IMR-90 (cell line): ENCODE measurements at regions not wholly inside any gene's neighbourhood (a gene's known extent, or its start where the extent isn't known, plus 50 kb on each side); places are given as distances from the start of the nearest gene placed in this dataset.

ENCODE experiments used
- ATAC-seq: fragments of 200-7000 bp; cut with Tn5 transposase; 2 replicates; pipeline ENCODE4 v1.9.1; 2020; ENCODE audit warnings: low read depth, mild to moderate bottlenecking, moderate library complexity
- BruUV-seq: library from RNA; stranded (reverse); fragments of 400-500 nt; replicated peaks from 2 replicates; lab custom pipeline; 2021; lab: Mats Ljungman, UMichigan
- CTCF ChIA-PET: fragments of 300-600 bp; formaldehyde crosslinking; extraction: SDS; loops from one replicate; lab custom pipeline; 2021; ENCODE audit warnings: antibody characterized with exemption; lab: Yijun Ruan, JAX
- POLR2A ChIA-PET: fragments of 300-600 bp; sonication (Branson Sonifier 250); formaldehyde crosslinking; loops from one replicate; lab custom pipeline; 2022; ENCODE audit warnings: antibody characterized with exemption; ENCODE audit not compliant: unreplicated experiment; lab: Charles Lee
- DNase-seq: peaks from one replicate; pipeline ENCODE4 v3.0.0; 2013
- H2AFZ ChIP-seq: replicated peaks from 2 replicates; pipeline ENCODE3; 2013; ENCODE audit warnings: low read length, mild to moderate bottlenecking; ENCODE audit not compliant: poor library complexity
- H2AK5ac ChIP-seq: 2 replicates; pipeline ENCODE4 v1.6.1; 2013; ENCODE audit warnings: low read depth, low read length, inconsistent platforms
- H2AK9ac ChIP-seq: replicated peaks from 2 replicates; pipeline ENCODE3; 2013; ENCODE audit warnings: mild to moderate bottlenecking, low read depth, low read length, moderate library complexity; ENCODE audit not compliant: poor library complexity
- H2BK120ac ChIP-seq: 2 replicates; pipeline ENCODE4 v1.6.1; 2013; ENCODE audit warnings: low read depth, low read length, inconsistent platforms
- H2BK15ac ChIP-seq: 3 replicates; pipeline ENCODE4 v1.6.1; 2013; ENCODE audit warnings: low read depth, low read length, inconsistent platforms
- H2BK20ac ChIP-seq: 2 replicates; pipeline ENCODE4 v1.6.1; 2013; ENCODE audit warnings: low read depth, mild to moderate bottlenecking, inconsistent platforms, low read length, moderate library complexity
- H2BK5ac ChIP-seq: 2 replicates; pipeline ENCODE4 v1.6.1; 2013; ENCODE audit warnings: mild to moderate bottlenecking, low read depth, low read length, inconsistent platforms; ENCODE audit not compliant: poor library complexity, severe bottlenecking
- H3K14ac ChIP-seq: replicated peaks from 2 replicates; pipeline ENCODE4 v1.6.1; 2013; ENCODE audit warnings: low read depth, low read length, inconsistent platforms
- H3K18ac ChIP-seq: 2 replicates; pipeline ENCODE4 v1.6.1; 2013; ENCODE audit warnings: low read depth, low read length, control low read depth
- H3K23ac ChIP-seq: 2 replicates; pipeline ENCODE4 v1.6.1; 2013; ENCODE audit warnings: low read depth, low read length, inconsistent platforms
- H3K27ac ChIP-seq: 2 replicates; pipeline ENCODE4 v1.5.1; 2013; ENCODE audit warnings: mild to moderate bottlenecking, control low read depth, low read length; ENCODE audit not compliant: insufficient read depth
- H3K27me3 ChIP-seq: 2 replicates; pipeline ENCODE4 v1.6.1; 2013; ENCODE audit warnings: low read length; ENCODE audit not compliant: control insufficient read depth, insufficient read depth
- H3K36me3 ChIP-seq: 2 replicates; pipeline ENCODE4 v1.6.1; 2013; ENCODE audit warnings: low read length, mixed read lengths; ENCODE audit not compliant: control insufficient read depth, insufficient read depth
- H3K4ac ChIP-seq: 2 replicates; pipeline ENCODE4 v1.6.1; 2013; ENCODE audit warnings: low read depth, low read length, inconsistent platforms
- H3K4me1 ChIP-seq: 2 replicates; pipeline ENCODE4 v1.6.1; 2013; ENCODE audit warnings: low read length, mixed read lengths; ENCODE audit not compliant: control insufficient read depth, insufficient read depth
- H3K4me2 ChIP-seq: 2 replicates; pipeline ENCODE4 v1.6.1; 2013; ENCODE audit warnings: low read depth, mild to moderate bottlenecking, control low read depth, low read length, moderate library complexity
- H3K4me3 ChIP-seq: 2 replicates; pipeline ENCODE4 v1.5.1; 2013; ENCODE audit warnings: low read depth, mild to moderate bottlenecking, control low read depth, low read length, moderate library complexity; ENCODE audit not compliant: insufficient read depth
- H3K56ac ChIP-seq: 2 replicates; pipeline ENCODE4 v1.6.1; 2013; ENCODE audit warnings: low read length, inconsistent platforms; ENCODE audit not compliant: insufficient read depth; ENCODE audit errors: extremely low read depth
- H3K79me1 ChIP-seq, 2 experiments: 2 replicates each; pipeline ENCODE4 v1.6.1; 2013; ENCODE audit warnings: low read length in 2 of 2, inconsistent platforms in 1 of 2, low read depth in 1 of 2
- H3K9ac ChIP-seq: 2 replicates; pipeline ENCODE4 v1.6.1; 2013; ENCODE audit warnings: low read depth, low read length, control low read depth
- H3K9me1 ChIP-seq: 2 replicates; pipeline ENCODE4 v1.6.1; 2013; ENCODE audit warnings: low read length, inconsistent platforms; ENCODE audit not compliant: insufficient read depth
- H3K9me3 ChIP-seq: 2 replicates; pipeline ENCODE4 v1.6.1; 2013; ENCODE audit warnings: low read length; ENCODE audit not compliant: control insufficient read depth, insufficient read depth
- H4K20me1 ChIP-seq: 2 replicates; pipeline ENCODE4 v1.6.1; 2013; ENCODE audit warnings: low read length, inconsistent platforms; ENCODE audit not compliant: insufficient read depth
- H4K5ac ChIP-seq: 2 replicates; pipeline ENCODE4 v1.6.1; 2013; ENCODE audit warnings: mild to moderate bottlenecking, low read depth, low read length, control low read depth
- H4K8ac ChIP-seq, 2 experiments: 2 replicates each; pipeline ENCODE4 v1.6.1; 2013; ENCODE audit warnings: low read depth in 2 of 2, low read length in 2 of 2, control low read depth in 1 of 2, inconsistent platforms in 1 of 2
- H4K91ac ChIP-seq: 2 replicates; pipeline ENCODE4 v1.6.1; 2013; ENCODE audit warnings: low read depth, low read length, inconsistent platforms; ENCODE audit not compliant: insufficient read depth
- BHLHE40 ChIP-seq: fragments of 150-350 bp; IDR thresholded peaks from 2 replicates; pipeline ENCODE4 v1.6.1; 2016; ENCODE audit warnings: mild to moderate bottlenecking, low read depth, low read length
- CEBPB ChIP-seq: IDR thresholded peaks from 2 replicates; pipeline ENCODE4 v1.6.1; 2012; ENCODE audit warnings: low read depth, low read length, improper control_type of control experiment
- CHD1 ChIP-seq: IDR thresholded peaks from 2 replicates; pipeline ENCODE4 v1.6.1; 2012; ENCODE audit warnings: low read depth, low read length, improper control_type of control experiment
- CTCF ChIP-seq: conservative IDR thresholded peaks from 2 replicates; pipeline ENCODE4 v1.5.1; 2012; ENCODE audit warnings: mild to moderate bottlenecking, low read depth, low read length, improper control_type of control experiment
- ELK1 ChIP-seq: fragments of 150-350 bp; IDR thresholded peaks from 2 replicates; pipeline ENCODE4 v1.6.1; 2016; ENCODE audit warnings: low read depth, mild to moderate bottlenecking, low read length, moderate library complexity, borderline replicate concordance
- FOS ChIP-seq: fragments of 150-350 bp; IDR thresholded peaks from 2 replicates; pipeline ENCODE4 v1.6.1; 2016; ENCODE audit warnings: low read depth, low read length
- MAFK ChIP-seq: IDR thresholded peaks from 2 replicates; pipeline ENCODE4 v1.6.1; 2012; ENCODE audit warnings: low read depth, low read length, improper control_type of control experiment
- MAZ ChIP-seq: IDR thresholded peaks from 2 replicates; pipeline ENCODE4 v1.6.1; 2012; ENCODE audit warnings: low read depth, mild to moderate bottlenecking, low read length, improper control_type of control experiment, moderate library complexity, borderline replicate concordance
- MXI1 ChIP-seq: IDR thresholded peaks from 2 replicates; pipeline ENCODE4 v1.6.1; 2012; ENCODE audit warnings: low read depth, mild to moderate bottlenecking, low read length, moderate library complexity, borderline replicate concordance
- NFE2L2 ChIP-seq: fragments of 150-350 bp; IDR thresholded peaks from 2 replicates; pipeline ENCODE4 v1.6.1; 2016; ENCODE audit warnings: low read depth, mild to moderate bottlenecking, low read length
- POLR2A ChIP-seq: IDR thresholded peaks from 2 replicates; pipeline ENCODE4 v1.6.1; 2012; ENCODE audit warnings: mild to moderate bottlenecking, low read depth, low read length
- RAD21 ChIP-seq: IDR thresholded peaks from 2 replicates; pipeline ENCODE4 v1.6.1; 2012; ENCODE audit warnings: low read length, improper control_type of control experiment
- RCOR1 ChIP-seq: IDR thresholded peaks from 2 replicates; pipeline ENCODE4 v1.6.1; 2012; ENCODE audit warnings: mild to moderate bottlenecking, low read length, improper control_type of control experiment; ENCODE audit not compliant: insufficient replicate concordance
- RFX5 ChIP-seq: IDR thresholded peaks from 2 replicates; pipeline ENCODE4 v1.8.0; 2012; ENCODE audit warnings: low read depth, mild to moderate bottlenecking, low read length, moderate library complexity
- SMC3 ChIP-seq: fragments of 150-350 bp; IDR thresholded peaks from 2 replicates; pipeline ENCODE4 v1.6.1; 2016; ENCODE audit warnings: low read depth, mild to moderate bottlenecking, antibody characterized with exemption, low read length, moderate library complexity
- USF2 ChIP-seq: fragments of 150-350 bp; IDR thresholded peaks from 2 replicates; pipeline ENCODE4 v1.6.1; 2017; ENCODE audit warnings: mild to moderate bottlenecking, antibody characterized with exemption, low read length, low read depth
- WGBS, 2 experiments: methylation state at CpG; one replicate each; pipeline versions ENCODE4 v1.1.5 to v1.1.7; 2013; ENCODE audit warnings: missing lambda C conversion rate in 2 of 2; ENCODE audit not compliant: insufficient read length in 1 of 2; ENCODE audit errors: extremely low coverage in 2 of 2; 5-methylcytosine and 5-hydroxymethylcytosine counted together
- dilution Hi-C: fragments of 300-500 bp; cut with HindIII; formaldehyde crosslinking; loops from one replicate; pipeline ENCODE4 v1.14.3; 2018; ENCODE audit warnings: low sequenced_read_pairs; ENCODE audit not compliant: unreplicated experiment
- in situ Hi-C: fragments of 300-500 bp; cut with MboI; formaldehyde crosslinking; loops from 3 replicates; pipeline ENCODE4 v1.14.3; 2019; ENCODE audit warnings: low sequenced_read_pairs, inconsistent platforms, mixed read lengths
- intact Hi-C: fragments of 100-400 bp; cut with micrococcal nuclease; formaldehyde crosslinking; loops from 2 replicates; pipeline ENCODE4 v1.10.0; 2022

- H3K4me1 ChIP-seq, result no peaks in the 10 kb centered on the region
- no peak overlapping the region for H3K4me3 ChIP-seq
- no CpG with 5 or more reads among the region's 2 CpGs for WGBS, 2 experiments
- H4K20me1 ChIP-seq, result no peaks in the 10 kb centered on the region
- intact Hi-C loops (no loop called here), in situ Hi-C loops (no loop called here), dilution Hi-C loops (no loop called here)
- H2BK20ac ChIP-seq, result no peak overlapping the region
- ATAC-seq, result no peak
- DNase-seq, result no peak
- H3K4me2 ChIP-seq, result no peak overlapping the region
- no peak overlapping the region for H4K91ac ChIP-seq
- no peak overlapping the region for H3K56ac ChIP-seq
- no peak overlapping the region for H2AK9ac ChIP-seq
- no peaks in the 10 kb centered on the region for H3K9me3 ChIP-seq
- no peak overlapping the region for H3K23ac ChIP-seq
- no peaks in the 10 kb centered on the region for H3K36me3 ChIP-seq
- no peaks in the 10 kb centered on the region; the same call in none of the 2 replicates for H3K27me3 ChIP-seq
- H2AK5ac ChIP-seq, result no peak overlapping the region
- no peak overlapping the region for H4K5ac ChIP-seq
- H3K4ac ChIP-seq, result no peak overlapping the region
- H3K9me1 ChIP-seq, result no peaks in the 10 kb centered on the region
- H2AFZ ChIP-seq, result no peak overlapping the region
- POLR2A ChIA-PET, result no interaction called here
- no peak overlapping the region for H2BK120ac ChIP-seq
- no peak overlapping the region for H3K9ac ChIP-seq
- H2BK5ac ChIP-seq, result no peak overlapping the region
- H3K18ac ChIP-seq, result no peak overlapping the region
- CTCF ChIA-PET, result no interaction called here
- no peak overlapping the region for H2BK15ac ChIP-seq
- H4K8ac ChIP-seq, result no peak overlapping the region
- H3K79me1 ChIP-seq, result no peaks in the 10 kb centered on the region
- TF ChIP-seq BHLHE40 (no peak), MAFK (no peak), RCOR1 (no peak), ELK1 (no peak), POLR2A (no peak), USF2 (no peak), SMC3 (no peak), CEBPB (no peak), MAZ (no peak), CHD1 (no peak), CTCF (no peak), RFX5 (no peak), MXI1 (no peak), RAD21 (no peak), NFE2L2 (no peak), FOS (no peak)
- H3K27ac ChIP-seq, result no peak overlapping the region
- BruUV-seq, result no TSS peak
- no peak overlapping the region for H3K14ac ChIP-seq
These were observed 189.0 kb upstream of the CCDC54 start for GRCh38 chr3:107188262-107188661.
